Activated naive CD8-positive, alpha-beta T cell (primary cell): ENCODE measurements at regions not wholly inside any gene's neighbourhood (a gene's known extent, or its start where the extent isn't known, plus 50 kb on each side); places are given as distances from the start of the nearest gene placed in this dataset.

ENCODE experiments used
- H3K27ac Mint-ChIP-seq: one replicate; pipeline ENCODE4 v1.8.0; 2021; ENCODE audit warnings: mixed read lengths
- H3K27me3 Mint-ChIP-seq: one replicate; pipeline ENCODE4 v1.8.0; 2021; ENCODE audit warnings: mixed read lengths
- H3K36me3 Mint-ChIP-seq: one replicate; pipeline ENCODE4 v1.8.0; 2021; ENCODE audit warnings: mixed read lengths
- H3K4me1 Mint-ChIP-seq: one replicate; pipeline ENCODE4 v1.8.0; 2021; ENCODE audit warnings: low read depth, mixed read lengths
- H3K4me3 Mint-ChIP-seq: one replicate; pipeline ENCODE4 v1.8.0; 2021; ENCODE audit warnings: mild to moderate bottlenecking, mixed read lengths
- H3K9me3 Mint-ChIP-seq: one replicate; pipeline ENCODE4 v1.8.0; 2021; ENCODE audit warnings: low read depth, mixed read lengths

- H3K27me3 Mint-ChIP-seq, result peaks cover 37% of the 10 kb centered on the region
- no peak overlapping the region for H3K4me3 Mint-ChIP-seq
- H3K4me1 Mint-ChIP-seq, result no peaks in the 10 kb centered on the region
- no peak overlapping the region for H3K27ac Mint-ChIP-seq
- H3K36me3 Mint-ChIP-seq, result no peaks in the 10 kb centered on the region
- no peaks in the 10 kb centered on the region for H3K9me3 Mint-ChIP-seq
Measured at GRCh38 chr1:119308806-119309205, 59.8 kb upstream of the HAO2 start.

GRCh38 chr1:119310301-119310700 is 58.3 kb upstream of the HAO2 start:
- no peak overlapping the region for H3K27ac Mint-ChIP-seq
- H3K4me1 Mint-ChIP-seq, result no peaks in the 10 kb centered on the region
- no peak overlapping the region for H3K4me3 Mint-ChIP-seq
- H3K36me3 Mint-ChIP-seq, result no peaks in the 10 kb centered on the region
- H3K27me3 Mint-ChIP-seq, result peaks cover 38% of the 10 kb centered on the region
- no peaks in the 10 kb centered on the region for H3K9me3 Mint-ChIP-seq

GRCh38 chr1:119312500-119312899 is 56.1 kb upstream of the HAO2 start:
- no peaks in the 10 kb centered on the region for H3K9me3 Mint-ChIP-seq
- no peaks in the 10 kb centered on the region for H3K36me3 Mint-ChIP-seq
- no peak overlapping the region for H3K27ac Mint-ChIP-seq
- no peaks in the 10 kb centered on the region for H3K4me1 Mint-ChIP-seq
- no peak overlapping the region for H3K4me3 Mint-ChIP-seq
- peaks cover 29% of the 10 kb centered on the region for H3K27me3 Mint-ChIP-seq

- Mint-ChIP-seq H3K27ac (no peak overlapping the region), H3K4me3 (no peak overlapping the region), H3K27me3 (peaks cover 22% of the 10 kb centered on the region), H3K4me1 (no peaks in the 10 kb centered on the region), H3K36me3 (no peaks in the 10 kb centered on the region), H3K9me3 (no peaks in the 10 kb centered on the region)
Measured at GRCh38 chr1:119314001-119314796, 54.4 kb upstream of the HAO2 start.

GRCh38 chr1:119316870-119317416 is 51.6 kb upstream of the HAO2 start:
- no peak overlapping the region for H3K27ac Mint-ChIP-seq
- H3K4me3 Mint-ChIP-seq, result no peak overlapping the region
- peaks cover 10% of the 10 kb centered on the region for H3K27me3 Mint-ChIP-seq

GRCh38 chr1:119318466-119319309 is 49.9 kb upstream of the HAO2 start:
- Mint-ChIP-seq H3K27me3 (peaks cover 8% of the 10 kb centered on the region), H3K27ac (no peak overlapping the region), H3K4me1 (peaks cover 1% of the 10 kb centered on the region), H3K4me3 (no peak overlapping the region), H3K9me3 (no peaks in the 10 kb centered on the region), H3K36me3 (no peaks in the 10 kb centered on the region)

More at GRCh38 chr1:119316870-119317416, 51.6 kb upstream of the HAO2 start:
- H3K9me3 Mint-ChIP-seq, result no peaks in the 10 kb centered on the region
- H3K36me3 Mint-ChIP-seq, result no peaks in the 10 kb centered on the region
- H3K4me1 Mint-ChIP-seq, result no peaks in the 10 kb centered on the region
